ENCODE measurements at regions not wholly inside any gene's neighbourhood (a gene's known extent, or its start where the extent isn't known, plus 50 kb on each side); places are given as distances from the start of the nearest gene placed in this dataset.

- Histone ChIP-seq H3K4me3 (no peak overlapping the region), H3K27ac (no peak overlapping the region), H3K9me3 (no peaks in the 10 kb centered on the region), H3K27me3 (no peaks in the 10 kb centered on the region), H3K36me3 (no peaks in the 10 kb centered on the region), H3K4me1 (no peaks in the 10 kb centered on the region)
- no peak for TF ChIP-seq POLR2A (IDR thresholded peaks at IDR 0.05)
- TF ChIP-seq, protein P1, sequence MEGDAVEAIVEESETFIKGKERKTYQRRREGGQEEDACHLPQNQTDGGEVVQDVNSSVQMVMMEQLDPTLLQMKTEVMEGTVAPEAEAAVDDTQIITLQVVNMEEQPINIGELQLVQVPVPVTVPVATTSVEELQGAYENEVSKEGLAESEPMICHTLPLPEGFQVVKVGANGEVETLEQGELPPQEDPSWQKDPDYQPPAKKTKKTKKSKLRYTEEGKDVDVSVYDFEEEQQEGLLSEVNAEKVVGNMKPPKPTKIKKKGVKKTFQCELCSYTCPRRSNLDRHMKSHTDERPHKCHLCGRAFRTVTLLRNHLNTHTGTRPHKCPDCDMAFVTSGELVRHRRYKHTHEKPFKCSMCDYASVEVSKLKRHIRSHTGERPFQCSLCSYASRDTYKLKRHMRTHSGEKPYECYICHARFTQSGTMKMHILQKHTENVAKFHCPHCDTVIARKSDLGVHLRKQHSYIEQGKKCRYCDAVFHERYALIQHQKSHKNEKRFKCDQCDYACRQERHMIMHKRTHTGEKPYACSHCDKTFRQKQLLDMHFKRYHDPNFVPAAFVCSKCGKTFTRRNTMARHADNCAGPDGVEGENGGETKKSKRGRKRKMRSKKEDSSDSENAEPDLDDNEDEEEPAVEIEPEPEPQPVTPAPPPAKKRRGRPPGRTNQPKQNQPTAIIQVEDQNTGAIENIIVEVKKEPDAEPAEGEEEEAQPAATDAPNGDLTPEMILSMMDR (IDR thresholded peaks at IDR 0.05) = no peak
- intact Hi-C loops (cut with DNase I) = no loop called here
- DNase-seq (no peak), ATAC-seq (no peak)
- 64% methylated on average over 3 of the region's 3 CpGs for WGBS (ENCODE audit: insufficient coverage, low coverage, low lambda C conversion rate, missing lambda C conversion rate)
Measured at GRCh38 chr6:156017838-156018237, 562.2 kb upstream of the NOX3 start.

DNA sequence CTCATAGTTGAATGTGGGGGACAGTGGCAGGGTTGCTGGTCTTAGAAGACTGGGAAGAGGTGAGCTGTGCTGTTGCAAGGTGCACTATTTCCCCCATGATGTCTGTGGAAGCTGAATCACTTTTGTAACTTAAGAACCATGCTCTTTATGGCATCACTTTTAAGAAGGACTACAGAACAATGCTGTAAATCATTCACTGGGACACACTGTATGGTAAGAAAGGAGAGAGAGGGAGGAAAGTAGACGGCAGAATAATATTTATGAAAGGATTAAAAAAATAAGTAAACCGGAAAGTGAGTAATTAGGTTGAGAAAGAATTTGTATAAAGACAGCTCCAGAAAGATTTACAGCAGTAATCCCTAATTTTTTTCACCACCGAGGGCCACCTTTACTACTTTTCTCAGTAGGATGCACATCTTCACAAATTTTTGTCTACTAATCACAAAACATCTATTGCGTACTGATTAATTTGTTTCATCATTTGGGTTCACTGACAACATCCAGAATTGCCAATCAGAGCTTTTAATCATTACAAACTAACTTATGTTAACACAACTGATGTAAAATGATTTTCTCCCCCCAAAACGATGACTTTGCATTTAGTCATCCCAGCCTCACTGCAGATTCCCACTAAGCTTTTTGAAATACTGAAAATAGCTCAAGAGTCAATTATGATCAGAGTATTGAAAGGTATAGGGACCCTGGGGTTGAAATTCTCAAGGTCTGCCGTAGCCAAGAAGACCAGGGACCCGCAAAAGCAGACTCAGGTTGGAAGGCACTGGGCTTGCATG, 560.7 kb upstream of the NOX3 start:
- TF ChIP-seq, protein P1 (IDR thresholded peaks at IDR 0.05) = no peak
- no peak for TF ChIP-seq POLR2A (IDR thresholded peaks at IDR 0.05)
- Histone ChIP-seq H3K27ac (no peak overlapping the region), H3K36me3 (no peaks in the 10 kb centered on the region), H3K4me1 (no peaks in the 10 kb centered on the region), H3K9me3 (no peaks in the 10 kb centered on the region), H3K27me3 (no peaks in the 10 kb centered on the region), H3K4me3 (no peak overlapping the region)
- DNase-seq (no peak), ATAC-seq (no peak)
- WGBS (ENCODE audit: insufficient coverage, low coverage, low lambda C conversion rate, missing lambda C conversion rate) = 49% methylated on average over 7 of the region's 7 CpGs
- intact Hi-C loops (cut with DNase I) = no loop called here

GRCh38 chr6:156013155-156013554, 557.5 kb upstream of the NOX3 start:
- ATAC-seq (no peak), DNase-seq (no peak)
- H3K4me1 ChIP-seq = no peaks in the 10 kb centered on the region
- H3K27ac ChIP-seq = no peak overlapping the region
- 28% methylated on average over 4 of the region's 4 CpGs for WGBS (ENCODE audit: insufficient coverage, low coverage, low lambda C conversion rate, missing lambda C conversion rate)
- no peaks in the 10 kb centered on the region for H3K36me3 ChIP-seq
- intact Hi-C loops (cut with DNase I) = no loop called here
- H3K9me3 ChIP-seq = no peaks in the 10 kb centered on the region
- no peak overlapping the region for H3K4me3 ChIP-seq
- no peaks in the 10 kb centered on the region for H3K27me3 ChIP-seq
- TF ChIP-seq, protein P1 (IDR thresholded peaks at IDR 0.05) = no peak
- TF ChIP-seq POLR2A (IDR thresholded peaks at IDR 0.05) = no peak

DNA sequence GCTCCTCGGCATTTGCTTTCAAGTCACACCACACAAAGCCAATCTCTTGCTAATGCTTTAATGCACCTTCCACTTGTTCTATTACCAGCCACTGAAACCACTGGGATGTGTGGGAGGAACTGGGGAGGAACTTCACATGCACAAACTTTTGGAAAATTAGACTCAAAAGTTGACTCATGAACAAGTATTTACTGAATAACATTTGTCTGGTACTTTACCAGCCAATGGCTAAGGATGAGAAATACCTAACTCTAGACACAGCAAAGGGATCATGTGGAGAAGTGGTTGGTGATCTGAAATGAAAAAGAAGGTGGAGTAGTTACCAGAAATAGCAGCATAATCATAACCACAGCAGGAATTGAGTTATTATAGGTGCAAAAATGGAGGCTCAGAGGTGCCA, 554.0 kb upstream of the NOX3 start:
- DNase-seq = no peak
- intact Hi-C loops (cut with DNase I) = no loop called here

More for the DNA sequence above, 554.0 kb upstream of the NOX3 start:
- TF ChIP-seq POLR2A (IDR thresholded peaks at IDR 0.05) = no peak
- TF ChIP-seq, protein P1 (IDR thresholded peaks at IDR 0.05) = no peak
- Histone ChIP-seq H3K27me3 (no peaks in the 10 kb centered on the region), H3K4me1 (no peaks in the 10 kb centered on the region), H3K4me3 (no peak overlapping the region), H3K9me3 (no peaks in the 10 kb centered on the region), H3K27ac (no peak overlapping the region), H3K36me3 (no peaks in the 10 kb centered on the region)
- 54% methylated on average over 1 of the region's 1 CpG for WGBS (ENCODE audit: insufficient coverage, low coverage, low lambda C conversion rate, missing lambda C conversion rate)
- no peak for ATAC-seq
